Central memory CD8-positive, alpha-beta T cell (primary cell): ENCODE measurements at regions not wholly inside any gene's neighbourhood (a gene's known extent, or its start where the extent isn't known, plus 50 kb on each side); places are given as distances from the start of the nearest gene placed in this dataset.

Experiments used
- ATAC-seq: fragments of 150-1000 bp; cut with Tn5 transposase; replicated peaks from 2 replicates; pipeline ENCODE4 v1.10.0; 2022; ENCODE audit warnings: mild to moderate bottlenecking, moderate FRiP score, moderate number of reproducible peaks; ENCODE audit not compliant: poor library complexity, severe bottlenecking; ENCODE audit errors: extremely low read depth
- DNase-seq, 2 donors: peaks; one replicate each; pipeline ENCODE4 v3.0.0; 2021; ENCODE audit warnings: low spot score in 2 of 2
- H3K27ac Mint-ChIP-seq: one replicate; pipeline ENCODE4 v1.8.0; 2022; ENCODE audit warnings: low read depth, mild to moderate bottlenecking, moderate library complexity, mixed read lengths
- H3K27me3 Mint-ChIP-seq: one replicate; pipeline ENCODE4 v1.8.0; 2022; ENCODE audit warnings: mixed read lengths
- H3K36me3 Mint-ChIP-seq: one replicate; pipeline ENCODE4 v1.8.0; 2022; ENCODE audit warnings: mild to moderate bottlenecking, moderate library complexity, mixed read lengths; ENCODE audit not compliant: insufficient read depth
- H3K4me1 Mint-ChIP-seq: one replicate; pipeline ENCODE4 v1.8.0; 2022; ENCODE audit warnings: mixed read lengths
- H3K4me3 Mint-ChIP-seq: one replicate; pipeline ENCODE4 v1.8.0; 2022; ENCODE audit warnings: mild to moderate bottlenecking, moderate library complexity, mixed read lengths
- H3K9me3 Mint-ChIP-seq: one replicate; pipeline ENCODE4 v1.8.0; 2022; ENCODE audit warnings: mixed read lengths

DNA sequence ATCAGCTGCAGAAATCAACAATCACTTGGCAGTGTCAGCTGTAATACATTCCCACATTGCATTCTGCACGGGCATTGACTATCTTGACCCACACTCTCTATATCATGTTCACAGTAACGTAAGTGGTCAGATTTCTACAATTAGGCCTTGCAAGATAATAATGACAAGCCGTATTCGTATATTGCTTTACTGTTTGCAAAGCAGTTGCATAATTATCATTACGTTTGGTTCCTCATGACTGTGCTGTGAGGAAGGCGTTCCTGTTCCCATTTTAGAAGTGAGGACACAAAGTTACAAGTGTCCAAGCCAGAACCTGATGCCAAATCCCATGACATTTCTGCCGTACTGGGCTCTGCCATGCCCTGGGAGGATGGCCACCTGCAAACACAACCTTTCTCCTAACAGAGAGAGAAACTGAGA, 53.5 kb upstream of the TARBP1 start:
- no peak for ATAC-seq

DNA sequence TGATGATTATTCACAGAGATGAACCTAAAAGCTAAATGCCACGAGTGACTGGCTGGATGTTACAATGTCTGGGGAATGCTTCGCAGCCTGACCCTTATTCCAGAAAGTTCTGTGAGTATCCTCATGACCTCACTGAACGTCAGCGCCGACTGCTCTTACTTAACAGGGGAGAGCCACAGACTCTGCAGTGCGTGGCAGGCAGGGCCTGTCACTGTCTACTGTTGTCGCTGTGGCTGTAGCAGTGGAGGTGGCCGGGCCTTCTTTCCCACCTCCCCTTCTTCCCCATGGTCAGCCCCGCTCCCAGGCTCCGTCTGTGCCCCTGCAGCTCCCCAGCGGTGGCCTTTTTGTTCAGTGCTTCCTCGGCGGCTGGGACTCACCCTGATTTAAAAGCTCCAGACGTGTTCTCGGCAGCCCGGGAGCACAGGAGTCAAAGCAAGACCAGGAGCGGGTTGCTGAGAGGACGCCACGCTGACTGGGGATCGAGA, 52.2 kb upstream of the TARBP1 start:
- ATAC-seq (no peak), DNase-seq (no peak)
- H3K9me3 Mint-ChIP-seq: no peaks in the 10 kb centered on the region
- no peak overlapping the region for H3K4me3 Mint-ChIP-seq
- peaks cover 58% of the 10 kb centered on the region for H3K27me3 Mint-ChIP-seq
- no peaks in the 10 kb centered on the region for H3K4me1 Mint-ChIP-seq
- H3K36me3 Mint-ChIP-seq: peaks cover 2% of the 10 kb centered on the region
- no peak overlapping the region for H3K27ac Mint-ChIP-seq

More for the DNA sequence above, 53.5 kb upstream of the TARBP1 start:
- no peaks in the 10 kb centered on the region for H3K4me1 Mint-ChIP-seq
- H3K27me3 Mint-ChIP-seq: peaks cover 44% of the 10 kb centered on the region
- H3K27ac Mint-ChIP-seq: no peak overlapping the region
- H3K9me3 Mint-ChIP-seq: no peaks in the 10 kb centered on the region
- DNase-seq: no peak
- no peak overlapping the region for H3K4me3 Mint-ChIP-seq
- peaks cover 2% of the 10 kb centered on the region for H3K36me3 Mint-ChIP-seq

DNA sequence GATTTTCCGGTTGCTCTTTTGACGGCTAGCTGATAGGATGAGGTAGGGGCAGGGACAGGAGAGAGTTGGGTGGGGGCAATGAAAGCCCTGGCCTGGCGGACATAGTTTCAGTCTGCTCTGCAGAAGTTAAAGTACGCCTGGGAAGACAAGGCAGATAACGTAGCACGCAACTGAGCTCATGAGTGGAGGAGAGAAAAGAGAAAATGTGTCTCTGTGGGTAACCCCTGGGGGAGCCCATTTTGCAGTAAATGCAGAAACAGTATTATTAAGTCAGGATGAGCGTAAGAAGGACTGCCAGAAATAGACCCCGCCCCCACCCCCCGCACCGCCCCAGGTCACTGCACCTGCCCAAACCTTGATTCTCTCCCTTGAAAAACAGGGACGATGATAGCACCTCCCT, 51.7 kb upstream of the TARBP1 start:
- ATAC-seq (no peak), DNase-seq (no peak)
- Mint-ChIP-seq H3K4me3 (no peak overlapping the region), H3K9me3 (no peaks in the 10 kb centered on the region), H3K4me1 (no peaks in the 10 kb centered on the region), H3K36me3 (peaks cover 2% of the 10 kb centered on the region), H3K27me3 (peaks cover 63% of the 10 kb centered on the region), H3K27ac (no peak overlapping the region)

DNA sequence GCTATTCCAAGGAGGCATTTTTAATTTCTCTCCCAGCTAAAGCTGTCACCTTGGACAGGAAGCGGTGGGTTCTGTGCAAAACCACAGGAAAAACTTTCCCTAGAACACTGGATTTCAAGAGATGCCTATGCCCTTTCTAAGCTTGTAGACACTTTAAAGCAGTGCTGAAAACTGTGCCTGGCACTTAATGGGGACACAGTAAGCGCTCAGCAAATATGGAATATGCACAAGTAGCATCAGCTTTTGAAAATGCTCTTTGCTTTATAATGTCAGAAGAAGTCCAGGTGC, 50.9 kb upstream of the TARBP1 start:
- Mint-ChIP-seq H3K36me3 (peaks cover 2% of the 10 kb centered on the region), H3K9me3 (no peaks in the 10 kb centered on the region), H3K4me1 (no peaks in the 10 kb centered on the region), H3K27ac (no peak overlapping the region), H3K4me3 (no peak overlapping the region), H3K27me3 (peaks cover 69% of the 10 kb centered on the region)
- DNase-seq (no peak), ATAC-seq (no peak)

DNA sequence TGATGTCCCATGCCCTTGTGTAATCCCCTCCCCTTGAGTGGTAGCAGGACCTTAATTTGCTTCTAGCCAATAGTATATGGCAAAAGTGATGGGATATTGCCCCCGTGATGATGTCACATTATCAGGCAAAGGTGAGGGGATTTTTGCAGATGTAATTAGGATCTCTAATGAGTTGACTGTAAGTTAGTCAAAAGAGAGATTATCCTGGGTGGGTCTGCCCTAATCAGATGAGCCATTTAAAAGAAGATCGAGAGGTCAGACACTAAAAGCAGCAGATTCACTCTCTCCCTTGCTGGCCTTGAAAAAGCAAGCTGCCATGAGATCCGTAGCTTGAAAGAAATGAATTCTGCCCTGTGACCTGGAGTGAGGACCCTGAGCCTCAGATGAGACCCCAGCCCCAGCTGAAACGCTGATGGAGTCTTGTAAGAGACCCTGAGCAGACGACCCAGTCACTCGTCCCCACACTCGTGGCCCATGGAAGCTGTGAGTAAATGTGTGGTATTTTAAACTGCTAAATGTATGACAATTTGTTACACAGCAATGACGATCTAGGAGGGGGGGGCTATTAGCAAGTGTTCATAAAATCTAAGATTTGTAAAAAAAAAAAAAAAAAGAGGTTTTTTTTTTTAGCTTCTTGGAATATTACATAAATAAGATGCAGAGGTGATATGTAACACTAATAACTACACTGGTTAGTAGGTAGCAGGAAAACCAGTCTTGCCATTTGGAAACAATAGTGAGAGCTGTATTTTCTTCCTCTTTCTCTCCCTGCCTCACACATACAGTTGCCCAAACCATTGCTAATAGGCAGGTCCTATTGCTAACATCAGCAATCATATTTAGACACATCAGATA, 50.3 kb upstream of the TARBP1 start:
- H3K9me3 Mint-ChIP-seq: no peaks in the 10 kb centered on the region
- no peak overlapping the region for H3K4me3 Mint-ChIP-seq
- ATAC-seq (no peak), DNase-seq (no peak)
- no peaks in the 10 kb centered on the region for H3K4me1 Mint-ChIP-seq
- peaks cover 2% of the 10 kb centered on the region for H3K36me3 Mint-ChIP-seq
- peaks cover 69% of the 10 kb centered on the region for H3K27me3 Mint-ChIP-seq
- H3K27ac Mint-ChIP-seq: no peak overlapping the region
